HEK293T (cell line): ENCODE measurements at regions not wholly inside any gene's neighbourhood (a gene's known extent, or its start where the extent isn't known, plus 50 kb on each side); places are given as distances from the start of the nearest gene placed in this dataset.
"Not testable (repeated sequence)": the region's sequence is repeated elsewhere in the genome, so short reads cannot be mapped to it uniquely, and the experiment has no call there.

Experiments used
- CTCF ChIA-PET: fragments of 350-600 bp; formaldehyde crosslinking; extraction: SDS; loops from one replicate; lab custom pipeline; 2021; ENCODE audit warnings: antibody characterized with exemption, inconsistent platforms; lab: Yijun Ruan, JAX
- POLR2A ChIA-PET: fragments of 350-600 bp; formaldehyde crosslinking; extraction: SDS; loops from one replicate; lab custom pipeline; 2020; ENCODE audit warnings: antibody characterized with exemption, inconsistent platforms; lab: Yijun Ruan, JAX
- DNase-seq: peaks from one replicate; pipeline ENCODE4 v3.0.0; 2012; ENCODE audit warnings: mixed read lengths; ENCODE audit errors: extremely low spot score
- ARNT ChIP-seq: fragments of 450-650 bp; IDR thresholded peaks from 2 replicates; pipeline ENCODE4 v1.6.1; 2017; ENCODE audit warnings: mild to moderate bottlenecking
- BHLHE40 ChIP-seq: fragments of 450-650 bp; IDR thresholded peaks from 2 replicates; pipeline ENCODE4 v1.6.1; 2016; ENCODE audit warnings: mild to moderate bottlenecking, moderate library complexity, borderline replicate concordance
- CTBP1 ChIP-seq: fragments of 450-650 bp; IDR thresholded peaks from 2 replicates; pipeline ENCODE4 v1.6.1; 2016; ENCODE audit warnings: borderline replicate concordance
- ELF4 ChIP-seq: fragments of 450-650 bp; IDR thresholded peaks from 2 replicates; pipeline ENCODE4 v1.6.1; 2017; ENCODE audit warnings: antibody characterized with exemption
- FOXA1 ChIP-seq: fragments of 450-650 bp; IDR thresholded peaks from 2 replicates; pipeline ENCODE4 v1.6.1; 2016; ENCODE audit warnings: mild to moderate bottlenecking
- FOXK2 ChIP-seq: fragments of 450-650 bp; IDR thresholded peaks from 2 replicates; pipeline ENCODE4 v1.6.1; 2016; ENCODE audit warnings: mild to moderate bottlenecking
- FOXM1 ChIP-seq: fragments of 450-650 bp; IDR thresholded peaks from 2 replicates; pipeline ENCODE4 v1.6.1; 2017; ENCODE audit warnings: mild to moderate bottlenecking, borderline replicate concordance
- HDGF ChIP-seq: fragments of 450-650 bp; IDR thresholded peaks from 2 replicates; pipeline ENCODE4 v1.6.1; 2017; ENCODE audit warnings: antibody characterized with exemption, borderline replicate concordance
- L3MBTL2 ChIP-seq: fragments of 450-650 bp; conservative IDR thresholded peaks from 2 replicates; pipeline ENCODE4 v1.6.1; 2016; ENCODE audit warnings: mild to moderate bottlenecking
- LEF1 ChIP-seq: fragments of 450-650 bp; IDR thresholded peaks from 2 replicates; pipeline ENCODE4 v1.6.1; 2017; ENCODE audit warnings: mild to moderate bottlenecking, borderline replicate concordance
- NFRKB ChIP-seq: fragments of 450-650 bp; IDR thresholded peaks from 2 replicates; pipeline ENCODE4 v1.6.1; 2016; ENCODE audit warnings: mild to moderate bottlenecking, moderate library complexity
- SP1 ChIP-seq: fragments of 450-650 bp; IDR thresholded peaks from 2 replicates; pipeline ENCODE4 v1.6.1; 2017
- SUZ12 ChIP-seq: fragments of 450-650 bp; IDR thresholded peaks from 2 replicates; pipeline ENCODE4 v1.6.1; 2016; ENCODE audit warnings: mild to moderate bottlenecking
- TARDBP ChIP-seq: fragments of 450-650 bp; IDR thresholded peaks from 2 replicates; pipeline ENCODE4 v1.6.1; 2016
- ZNF384 ChIP-seq: fragments of 450-650 bp; IDR thresholded peaks from 2 replicates; pipeline ENCODE4 v1.6.1; 2016
- TF ChIP-seq, protein P1 (sequence below): fragments of 450-650 bp; IDR thresholded peaks from 2 replicates; pipeline ENCODE4 v1.6.1; 2016

DNA sequence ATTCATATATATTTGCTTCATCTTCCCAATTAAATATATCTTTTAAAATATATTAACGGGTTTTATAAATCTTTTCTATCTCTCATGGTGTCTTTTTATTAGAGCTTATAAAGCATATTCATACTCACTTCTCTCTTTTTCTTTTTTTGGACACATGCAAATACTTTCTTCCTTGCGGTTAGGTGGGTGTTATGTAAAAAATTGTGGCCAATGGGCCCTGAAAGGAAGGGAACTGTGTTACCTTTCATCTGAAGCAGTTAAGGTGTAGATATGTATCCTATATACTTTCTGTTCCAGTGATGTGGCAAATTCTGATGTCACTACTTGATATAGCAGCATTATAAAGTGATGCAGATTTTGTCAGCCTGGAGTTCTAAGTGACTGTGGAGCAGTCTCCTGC is 714.5 kb downstream of the PLCL1 start:
- TF ChIP-seq NFRKB (no peak), CTBP1 (no peak), ELF4 (no peak), L3MBTL2 (no peak), BHLHE40 (no peak), HDGF (no peak), SUZ12 (no peak)
- TF ChIP-seq, protein P1, sequence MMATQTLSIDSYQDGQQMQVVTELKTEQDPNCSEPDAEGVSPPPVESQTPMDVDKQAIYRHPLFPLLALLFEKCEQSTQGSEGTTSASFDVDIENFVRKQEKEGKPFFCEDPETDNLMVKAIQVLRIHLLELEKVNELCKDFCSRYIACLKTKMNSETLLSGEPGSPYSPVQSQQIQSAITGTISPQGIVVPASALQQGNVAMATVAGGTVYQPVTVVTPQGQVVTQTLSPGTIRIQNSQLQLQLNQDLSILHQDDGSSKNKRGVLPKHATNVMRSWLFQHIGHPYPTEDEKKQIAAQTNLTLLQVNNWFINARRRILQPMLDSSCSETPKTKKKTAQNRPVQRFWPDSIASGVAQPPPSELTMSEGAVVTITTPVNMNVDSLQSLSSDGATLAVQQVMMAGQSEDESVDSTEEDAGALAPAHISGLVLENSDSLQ, result no peak
- no peak for DNase-seq
- ChIA-PET POLR2A (no interaction called here), CTCF (no interaction called here)

DNA sequence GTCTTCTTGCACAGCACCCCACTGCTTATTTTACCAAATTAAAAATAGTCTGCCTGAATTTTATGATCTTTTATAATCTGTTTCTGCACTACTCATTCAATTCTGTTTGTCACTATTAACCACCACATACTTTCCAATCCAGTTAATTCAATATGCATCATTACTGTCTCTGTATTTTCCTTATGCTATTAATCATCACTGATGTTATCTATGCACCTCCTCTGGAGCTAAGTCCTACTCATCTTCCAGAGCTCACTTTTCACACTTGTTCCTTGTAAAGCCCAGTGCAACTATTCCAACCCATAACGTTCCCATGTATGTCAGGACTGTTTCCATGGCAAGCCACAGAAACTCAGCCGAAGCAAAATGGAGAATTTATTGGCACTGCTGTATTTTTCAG is 713.6 kb downstream of the PLCL1 start:
- POLR2A ChIA-PET, result no interaction called here

DNA sequence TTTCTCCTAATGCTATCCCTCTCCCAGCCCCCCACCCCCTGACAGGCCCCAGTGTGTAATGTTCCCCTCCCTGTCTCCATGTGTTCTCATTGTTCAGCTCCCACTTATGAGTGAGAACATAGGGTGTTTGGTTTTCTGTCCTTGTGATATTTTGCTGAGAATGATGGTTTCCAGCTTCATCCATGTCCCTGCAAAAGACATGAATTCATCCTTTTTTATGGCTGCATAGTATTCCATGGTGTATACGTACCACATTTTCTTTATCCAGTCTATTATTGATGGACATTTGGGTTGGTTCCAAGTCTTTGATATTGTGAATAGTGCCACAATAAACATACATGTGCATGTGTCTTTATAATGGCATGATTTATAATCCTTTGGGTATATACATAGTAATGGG is 704.2 kb downstream of the PLCL1 start:
- POLR2A ChIA-PET, CTCF ChIA-PET, DNase-seq: not testable (repeated sequence)

More for the DNA sequence above, 713.6 kb downstream of the PLCL1 start:
- CTCF ChIA-PET, result no interaction called here
- TF ChIP-seq, protein P1, result no peak
- no peak for TF ChIP-seq TARDBP
- no peak for DNase-seq

DNA sequence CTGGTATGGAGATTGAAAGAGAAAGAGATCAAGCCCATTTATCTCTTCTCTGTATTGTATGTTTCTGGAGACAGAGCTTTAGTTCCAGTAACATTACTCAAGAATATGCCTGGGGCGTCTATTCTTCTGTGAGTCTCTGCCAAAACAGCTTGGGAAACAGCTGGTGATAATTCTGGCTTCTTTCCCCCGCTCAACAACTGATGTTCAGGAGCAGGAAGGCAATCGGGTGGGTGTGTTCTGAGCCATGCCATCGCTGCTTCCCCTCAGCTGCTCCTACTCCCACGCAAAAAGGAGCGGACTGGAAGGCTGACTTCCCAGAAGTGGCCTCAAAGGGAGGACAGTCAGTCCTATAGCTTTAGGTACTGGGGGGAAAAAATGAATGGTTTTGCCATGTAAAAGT is 695.1 kb downstream of the PLCL1 start:
- no peak for DNase-seq
- TF ChIP-seq FOXM1 (no peak), ZNF384 (no peak), HDGF (no peak), TARDBP (no peak), FOXA1 (no peak), LEF1 (no peak), CTBP1 (no peak), BHLHE40 (no peak), ELF4 (no peak), ARNT (no peak), L3MBTL2 (no peak), FOXK2 (no peak)
- TF ChIP-seq, protein P1, result no peak
- ChIA-PET POLR2A (no interaction called here), CTCF (no interaction called here)

DNA sequence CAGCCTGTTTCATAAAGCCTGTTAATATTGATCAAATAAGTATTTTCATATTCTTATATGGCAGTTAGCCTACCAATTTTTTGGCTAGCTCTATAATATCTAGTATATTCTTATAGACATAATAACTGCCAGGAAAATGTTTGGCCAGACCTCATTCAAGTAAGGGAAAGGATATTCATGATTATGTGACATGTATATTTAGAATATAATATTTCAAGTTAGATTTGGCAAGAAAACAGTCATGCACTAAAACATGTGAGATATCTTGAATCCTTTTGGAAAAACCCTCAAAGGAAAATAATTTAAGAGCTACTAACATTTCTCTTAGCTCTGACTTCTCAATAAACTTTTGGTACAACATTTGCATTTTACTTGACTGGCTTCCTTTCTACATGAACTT is 694.1 kb downstream of the PLCL1 start:
- no peak for DNase-seq
- CTCF ChIA-PET, result no interaction called here
- no peak for TF ChIP-seq L3MBTL2
- no peak for TF ChIP-seq ZNF384
- TF ChIP-seq SUZ12, result no peak
- no peak for TF ChIP-seq SP1
- TF ChIP-seq ELF4, result no peak
- TF ChIP-seq FOXA1, result no peak
- TF ChIP-seq LEF1, result no peak
- no peak for TF ChIP-seq FOXK2
- no peak for TF ChIP-seq CTBP1
- no peak for TF ChIP-seq BHLHE40
- no peak for TF ChIP-seq HDGF
- POLR2A ChIA-PET, result no interaction called here

DNA sequence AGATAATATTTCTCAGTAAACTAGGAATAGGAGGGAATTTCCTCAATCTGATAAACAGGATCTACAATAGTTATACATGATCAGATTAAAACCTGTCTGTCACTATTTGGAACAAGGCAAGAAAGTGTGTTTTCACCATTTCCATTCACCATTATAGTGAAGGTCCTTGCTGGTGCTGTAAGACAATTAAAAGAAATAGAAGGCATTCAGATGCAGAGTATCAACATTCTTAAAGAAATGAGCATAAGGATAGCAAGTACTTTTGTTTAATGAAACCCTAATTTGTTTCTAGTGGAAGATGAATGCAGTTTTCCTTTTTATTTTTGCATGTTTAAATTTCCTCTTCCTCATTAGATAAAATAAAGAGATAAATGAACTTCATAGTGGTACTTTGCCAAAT is 693.7 kb downstream of the PLCL1 start:
- no peak for DNase-seq
- TF ChIP-seq, protein P1, result no peak
- no peak for TF ChIP-seq L3MBTL2
- CTCF ChIA-PET, result no interaction called here

DNA sequence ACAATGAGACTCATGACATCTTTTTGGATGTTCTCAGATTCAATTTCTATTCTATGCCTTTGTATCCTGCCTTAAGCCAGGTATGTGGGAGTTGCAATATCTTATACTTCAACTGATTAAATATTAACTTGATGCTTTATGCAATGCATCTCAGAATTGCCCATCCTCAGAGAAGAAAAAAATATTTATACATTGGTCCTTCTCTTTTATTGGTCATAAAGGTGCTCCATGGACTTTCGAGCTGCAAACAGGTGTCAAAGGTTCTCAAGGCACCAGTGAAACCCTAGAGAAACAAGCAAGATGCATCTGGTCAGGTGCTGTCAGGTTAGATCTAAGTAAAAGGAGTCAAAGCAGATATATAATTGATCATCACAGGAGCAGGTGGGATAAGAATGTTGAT is 690.5 kb downstream of the PLCL1 start:
- DNase-seq, result no peak
- CTCF ChIA-PET, result no interaction called here
- POLR2A ChIA-PET, result no interaction called here
- TF ChIP-seq L3MBTL2, result no peak
- no peak for TF ChIP-seq HDGF
- TF ChIP-seq BHLHE40, result no peak
- TF ChIP-seq LEF1, result no peak
- TF ChIP-seq TARDBP, result no peak
- TF ChIP-seq, protein P1, result no peak
- TF ChIP-seq SP1, result no peak
- TF ChIP-seq CTBP1, result no peak
- TF ChIP-seq ARNT, result no peak

More for the DNA sequence above, 693.7 kb downstream of the PLCL1 start:
- POLR2A ChIA-PET, result no interaction called here
